Loucy (cell line): ENCODE measurements at regions not wholly inside any gene's neighbourhood (a gene's known extent, or its start where the extent isn't known, plus 50 kb on each side); places are given as distances from the start of the nearest gene placed in this dataset.
"Not testable (repeated sequence)": the region's sequence is repeated elsewhere in the genome, so short reads cannot be mapped to it uniquely, and the experiment has no call there.

Experiments
- H2AFZ ChIP-seq: fragments of 200-600 bp; sonication (generic); 2 replicates; pipeline ENCODE4 v1.6.0; 2016; ENCODE audit warnings: antibody characterized with exemption, mild to moderate bottlenecking, low read length, moderate library complexity
- H3F3A ChIP-seq: fragments of 200-600 bp; 2 replicates; pipeline ENCODE4 v1.6.0; 2016; ENCODE audit warnings: antibody characterized with exemption, low read depth, mild to moderate bottlenecking
- H3K27me3 ChIP-seq: fragments of 200-600 bp; sonication (generic); 2 replicates; pipeline ENCODE4 v1.6.1; 2014; ENCODE audit warnings: low read length, mild to moderate bottlenecking; ENCODE audit not compliant: insufficient read depth, poor library complexity, severe bottlenecking
- H3K36me3 ChIP-seq: fragments of 200-600 bp; sonication (generic); 2 replicates; pipeline ENCODE4 v1.6.1; 2016; ENCODE audit warnings: low read length; ENCODE audit not compliant: insufficient read depth
- H3K4me1 ChIP-seq: fragments of 200-600 bp; sonication (generic); 2 replicates; pipeline ENCODE4 v1.5.1; 2014; ENCODE audit warnings: low read length, mild to moderate bottlenecking; ENCODE audit not compliant: insufficient read depth, poor library complexity, severe bottlenecking
- H3K4me2 ChIP-seq: fragments of 200-600 bp; sonication (generic); 2 replicates; pipeline ENCODE4 v1.6.0; 2014; ENCODE audit warnings: antibody characterized with exemption, low read length, low read depth, mild to moderate bottlenecking; ENCODE audit not compliant: poor library complexity, severe bottlenecking
- H3K4me3 ChIP-seq: fragments of 200-600 bp; sonication (generic); 2 replicates; pipeline ENCODE4 v1.5.1; 2014; ENCODE audit warnings: low read length, mild to moderate bottlenecking, mixed read lengths; ENCODE audit not compliant: poor library complexity, severe bottlenecking
- H3K79me2 ChIP-seq: fragments of 200-600 bp; sonication (generic); 2 replicates; pipeline ENCODE4 v1.6.1; 2014; ENCODE audit warnings: low read length; ENCODE audit not compliant: insufficient read depth
- H3K9ac ChIP-seq: fragments of 200-600 bp; sonication (generic); 2 replicates; pipeline ENCODE4 v1.6.0; 2014; ENCODE audit warnings: mild to moderate bottlenecking, low read depth, low read length, moderate library complexity; ENCODE audit not compliant: poor library complexity, severe bottlenecking
- H3K9me2 ChIP-seq: fragments of 200-600 bp; sonication (generic); replicated peaks from 2 replicates; pipeline ENCODE4 v1.6.1; 2016; ENCODE audit warnings: low read depth, low read length, mixed read lengths
- H3K9me3 ChIP-seq: fragments of 200-600 bp; sonication (generic); 2 replicates; pipeline ENCODE4 v1.6.1; 2014; ENCODE audit warnings: mild to moderate bottlenecking, antibody characterized with exemption, low read length, low read depth; ENCODE audit not compliant: insufficient read depth
- H4K20me1 ChIP-seq: fragments of 200-600 bp; sonication (generic); 2 replicates; pipeline ENCODE4 v1.6.0; 2014; ENCODE audit warnings: antibody characterized with exemption, low read length, mild to moderate bottlenecking; ENCODE audit not compliant: insufficient read depth, poor library complexity, severe bottlenecking
- CTCF ChIP-seq: fragments of 200-600 bp; sonication (generic); conservative IDR thresholded peaks from 2 replicates; pipeline ENCODE4 v1.5.1; 2014; ENCODE audit warnings: mild to moderate bottlenecking, antibody characterized with exemption, low read length
- EZH2phosphoT487 ChIP-seq: fragments of 200-600 bp; IDR thresholded peaks from 2 replicates; pipeline ENCODE4 v1.6.1; 2018; ENCODE audit warnings: antibody characterized with exemption, mild to moderate bottlenecking, moderate library complexity, borderline replicate concordance

DNA sequence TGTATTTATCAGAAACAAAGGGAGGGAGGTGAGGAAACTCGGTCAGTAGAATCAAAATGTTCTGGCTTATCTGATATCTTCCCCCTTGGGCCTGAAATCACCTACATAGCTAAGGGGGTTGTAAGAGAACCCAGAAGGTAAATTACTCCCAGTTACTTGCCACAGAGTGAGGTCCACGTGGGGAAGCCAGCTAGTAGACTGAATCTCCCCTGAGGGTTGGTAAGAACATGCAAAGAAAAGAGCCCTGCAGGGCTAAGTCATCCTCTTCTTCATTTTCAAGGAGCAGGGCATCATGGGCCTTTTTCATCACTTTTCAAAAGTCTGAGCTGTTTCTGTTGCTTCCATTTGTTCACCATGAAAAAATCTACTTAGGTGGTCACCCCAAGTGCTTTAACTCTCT, 115.4 kb downstream of the QRSL1 start:
- Histone ChIP-seq H3K4me2 (no peak overlapping the region), H3K9ac (no peak overlapping the region), H4K20me1 (no peaks in the 10 kb centered on the region), H3K79me2 (no peaks in the 10 kb centered on the region), H3K36me3 (no peaks in the 10 kb centered on the region), H3K4me1 (peaks cover 4% of the 10 kb centered on the region), H3K4me3 (no peak overlapping the region), H3K9me3 (no peaks in the 10 kb centered on the region), H3F3A (no peaks in the 10 kb centered on the region), H3K9me2 (no peaks in the 10 kb centered on the region), H2AFZ (no peak overlapping the region), H3K27me3 (no peaks in the 10 kb centered on the region)
- no peak for TF ChIP-seq CTCF

DNA sequence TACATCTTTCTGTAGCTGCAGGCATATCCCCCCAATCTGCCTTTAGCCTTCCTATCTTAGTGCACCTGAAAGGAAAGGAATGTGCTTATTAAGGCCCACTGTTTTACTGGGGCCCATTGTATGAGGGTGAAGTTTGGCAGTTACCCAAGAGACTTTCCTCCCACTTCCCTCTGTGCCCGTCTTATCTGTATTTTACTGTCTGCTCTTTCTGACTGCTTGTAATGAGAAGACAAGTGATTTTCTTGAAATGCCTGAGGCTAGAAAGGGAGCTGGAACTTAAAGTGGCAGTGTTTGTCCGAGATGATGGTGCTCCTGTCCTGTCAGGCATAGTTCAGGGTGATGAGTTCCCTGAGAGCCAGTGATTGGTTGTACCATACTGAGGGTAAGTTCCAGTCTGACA, 114.7 kb downstream of the QRSL1 start:
- not testable (repeated sequence) for H3K4me1 ChIP-seq, H3K4me2 ChIP-seq, H3K9me3 ChIP-seq, H3K36me3 ChIP-seq, H3K9ac ChIP-seq, H3K4me3 ChIP-seq, H3F3A ChIP-seq, H4K20me1 ChIP-seq, H3K79me2 ChIP-seq, H3K9me2 ChIP-seq, H2AFZ ChIP-seq, H3K27me3 ChIP-seq

- no peaks in the 10 kb centered on the region for H3K79me2 ChIP-seq
- no peaks in the 10 kb centered on the region for H3F3A ChIP-seq
- no peaks in the 10 kb centered on the region for H3K9me3 ChIP-seq
- H4K20me1 ChIP-seq, result no peaks in the 10 kb centered on the region
- no peaks in the 10 kb centered on the region for H3K9me2 ChIP-seq
- TF ChIP-seq CTCF (no peak), EZH2phosphoT487 (no peak)
- H3K27me3 ChIP-seq, result no peaks in the 10 kb centered on the region
- H3K4me1 ChIP-seq, result peaks cover 4% of the 10 kb centered on the region
- no peaks in the 10 kb centered on the region for H3K36me3 ChIP-seq
- no peak overlapping the region for H3K4me3 ChIP-seq
- no peak overlapping the region for H3K9ac ChIP-seq
- H2AFZ ChIP-seq, result no peak overlapping the region
- no peak overlapping the region for H3K4me2 ChIP-seq
Observed at GRCh38 chr6:106743612-106744011, 114.2 kb downstream of the QRSL1 start.

DNA sequence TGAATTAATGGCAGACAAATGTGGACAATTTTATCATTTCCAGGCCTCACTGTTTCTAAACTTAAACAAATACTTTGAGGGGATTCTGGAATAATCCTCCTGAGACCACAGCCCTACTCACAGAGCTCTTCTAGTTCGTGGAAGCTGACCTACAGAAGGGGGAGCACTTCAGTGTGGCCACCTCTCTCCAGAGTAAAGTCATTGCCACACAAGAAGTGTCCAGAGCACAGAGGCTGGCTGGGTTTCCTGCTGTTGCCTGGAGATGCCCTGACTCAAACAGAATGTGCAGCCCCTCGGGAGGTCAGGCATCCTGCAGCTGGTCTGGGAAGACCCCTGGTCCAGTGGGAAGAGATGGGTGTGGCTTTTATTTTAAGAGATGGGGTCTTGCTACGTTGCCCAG, 110.9 kb downstream of the QRSL1 start:
- Histone ChIP-seq H4K20me1 (no peaks in the 10 kb centered on the region), H3F3A (no peaks in the 10 kb centered on the region), H3K9me3 (no peaks in the 10 kb centered on the region), H3K27me3 (no peaks in the 10 kb centered on the region), H3K9ac (no peak overlapping the region), H3K9me2 (no peaks in the 10 kb centered on the region), H3K4me3 (no peak overlapping the region), H3K79me2 (no peaks in the 10 kb centered on the region), H3K4me1 (peaks cover 4% of the 10 kb centered on the region), H3K36me3 (no peaks in the 10 kb centered on the region), H3K4me2 (no peak overlapping the region), H2AFZ (no peak overlapping the region)
- TF ChIP-seq EZH2phosphoT487, result no peak
- no peak for TF ChIP-seq CTCF
